ENCODE measurements at regions not wholly inside any gene's neighbourhood (a gene's known extent, or its start where the extent isn't known, plus 50 kb on each side); places are given as distances from the start of the nearest gene placed in this dataset.

DNA sequence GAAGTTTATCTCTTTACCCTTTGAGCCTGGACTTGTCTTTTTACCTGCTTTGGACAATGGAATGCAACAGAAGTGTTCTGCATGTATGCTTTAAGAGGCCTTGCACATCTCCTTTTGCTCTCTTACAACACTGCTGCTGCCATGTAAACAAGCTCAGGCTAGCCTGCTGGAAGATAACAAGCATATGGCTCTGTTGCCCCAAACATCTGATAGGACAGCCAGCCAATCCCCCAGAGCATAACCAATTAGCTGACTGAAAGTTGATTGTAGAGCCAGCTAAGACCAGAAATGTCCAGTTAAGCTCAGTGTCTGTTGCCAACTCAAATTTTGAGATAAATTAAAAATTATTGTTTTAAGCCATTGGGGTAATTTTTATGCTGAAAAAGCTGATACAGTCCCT lies 510.6 kb upstream of the CNKSR2 start:
- Mint-ChIP-seq H3K27ac (no peak overlapping the region), H3K9me3 (peaks cover 18% of the 10 kb centered on the region), H3K4me3 (no peak overlapping the region), H3K27me3 (ENCODE audit: low read depth) (no peaks in the 10 kb centered on the region), H3K4me1 (no peaks in the 10 kb centered on the region), H3K36me3 (peaks cover 19% of the 10 kb centered on the region)
- ChIA-PET POLR2A (no interaction called here), CTCF (no interaction called here)
- no peak for ATAC-seq
- no peak for DNase-seq (ENCODE audit: low spot score)
- TF ChIP-seq MYBL2 (CRISPR knock-in tag; IDR thresholded peaks at IDR 0.05) (no peak), TEAD4 (CRISPR knock-in tag; IDR thresholded peaks at IDR 0.05) (no peak), RORB (CRISPR knock-in tag; IDR thresholded peaks at IDR 0.05) (no peak), PRRX2 (CRISPR knock-in tag; IDR thresholded peaks at IDR 0.05) (no peak)
- TF ChIP-seq, protein P1, sequence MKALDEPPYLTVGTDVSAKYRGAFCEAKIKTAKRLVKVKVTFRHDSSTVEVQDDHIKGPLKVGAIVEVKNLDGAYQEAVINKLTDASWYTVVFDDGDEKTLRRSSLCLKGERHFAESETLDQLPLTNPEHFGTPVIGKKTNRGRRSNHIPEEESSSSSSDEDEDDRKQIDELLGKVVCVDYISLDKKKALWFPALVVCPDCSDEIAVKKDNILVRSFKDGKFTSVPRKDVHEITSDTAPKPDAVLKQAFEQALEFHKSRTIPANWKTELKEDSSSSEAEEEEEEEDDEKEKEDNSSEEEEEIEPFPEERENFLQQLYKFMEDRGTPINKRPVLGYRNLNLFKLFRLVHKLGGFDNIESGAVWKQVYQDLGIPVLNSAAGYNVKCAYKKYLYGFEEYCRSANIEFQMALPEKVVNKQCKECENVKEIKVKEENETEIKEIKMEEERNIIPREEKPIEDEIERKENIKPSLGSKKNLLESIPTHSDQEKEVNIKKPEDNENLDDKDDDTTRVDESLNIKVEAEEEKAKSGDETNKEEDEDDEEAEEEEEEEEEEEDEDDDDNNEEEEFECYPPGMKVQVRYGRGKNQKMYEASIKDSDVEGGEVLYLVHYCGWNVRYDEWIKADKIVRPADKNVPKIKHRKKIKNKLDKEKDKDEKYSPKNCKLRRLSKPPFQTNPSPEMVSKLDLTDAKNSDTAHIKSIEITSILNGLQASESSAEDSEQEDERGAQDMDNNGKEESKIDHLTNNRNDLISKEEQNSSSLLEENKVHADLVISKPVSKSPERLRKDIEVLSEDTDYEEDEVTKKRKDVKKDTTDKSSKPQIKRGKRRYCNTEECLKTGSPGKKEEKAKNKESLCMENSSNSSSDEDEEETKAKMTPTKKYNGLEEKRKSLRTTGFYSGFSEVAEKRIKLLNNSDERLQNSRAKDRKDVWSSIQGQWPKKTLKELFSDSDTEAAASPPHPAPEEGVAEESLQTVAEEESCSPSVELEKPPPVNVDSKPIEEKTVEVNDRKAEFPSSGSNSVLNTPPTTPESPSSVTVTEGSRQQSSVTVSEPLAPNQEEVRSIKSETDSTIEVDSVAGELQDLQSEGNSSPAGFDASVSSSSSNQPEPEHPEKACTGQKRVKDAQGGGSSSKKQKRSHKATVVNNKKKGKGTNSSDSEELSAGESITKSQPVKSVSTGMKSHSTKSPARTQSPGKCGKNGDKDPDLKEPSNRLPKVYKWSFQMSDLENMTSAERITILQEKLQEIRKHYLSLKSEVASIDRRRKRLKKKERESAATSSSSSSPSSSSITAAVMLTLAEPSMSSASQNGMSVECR (CRISPR knock-in tag; IDR thresholded peaks at IDR 0.05; ENCODE audit: borderline replicate concordance) = no peak
- TF ChIP-seq, protein P2, sequence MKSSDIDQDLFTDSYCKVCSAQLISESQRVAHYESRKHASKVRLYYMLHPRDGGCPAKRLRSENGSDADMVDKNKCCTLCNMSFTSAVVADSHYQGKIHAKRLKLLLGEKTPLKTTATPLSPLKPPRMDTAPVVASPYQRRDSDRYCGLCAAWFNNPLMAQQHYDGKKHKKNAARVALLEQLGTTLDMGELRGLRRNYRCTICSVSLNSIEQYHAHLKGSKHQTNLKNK (CRISPR knock-in tag; IDR thresholded peaks at IDR 0.05) = no peak
- TF ChIP-seq, protein P3, sequence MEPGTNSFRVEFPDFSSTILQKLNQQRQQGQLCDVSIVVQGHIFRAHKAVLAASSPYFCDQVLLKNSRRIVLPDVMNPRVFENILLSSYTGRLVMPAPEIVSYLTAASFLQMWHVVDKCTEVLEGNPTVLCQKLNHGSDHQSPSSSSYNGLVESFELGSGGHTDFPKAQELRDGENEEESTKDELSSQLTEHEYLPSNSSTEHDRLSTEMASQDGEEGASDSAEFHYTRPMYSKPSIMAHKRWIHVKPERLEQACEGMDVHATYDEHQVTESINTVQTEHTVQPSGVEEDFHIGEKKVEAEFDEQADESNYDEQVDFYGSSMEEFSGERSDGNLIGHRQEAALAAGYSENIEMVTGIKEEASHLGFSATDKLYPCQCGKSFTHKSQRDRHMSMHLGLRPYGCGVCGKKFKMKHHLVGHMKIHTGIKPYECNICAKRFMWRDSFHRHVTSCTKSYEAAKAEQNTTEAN (CRISPR knock-in tag; IDR thresholded peaks at IDR 0.05) = no peak
- TF ChIP-seq, protein P4, sequence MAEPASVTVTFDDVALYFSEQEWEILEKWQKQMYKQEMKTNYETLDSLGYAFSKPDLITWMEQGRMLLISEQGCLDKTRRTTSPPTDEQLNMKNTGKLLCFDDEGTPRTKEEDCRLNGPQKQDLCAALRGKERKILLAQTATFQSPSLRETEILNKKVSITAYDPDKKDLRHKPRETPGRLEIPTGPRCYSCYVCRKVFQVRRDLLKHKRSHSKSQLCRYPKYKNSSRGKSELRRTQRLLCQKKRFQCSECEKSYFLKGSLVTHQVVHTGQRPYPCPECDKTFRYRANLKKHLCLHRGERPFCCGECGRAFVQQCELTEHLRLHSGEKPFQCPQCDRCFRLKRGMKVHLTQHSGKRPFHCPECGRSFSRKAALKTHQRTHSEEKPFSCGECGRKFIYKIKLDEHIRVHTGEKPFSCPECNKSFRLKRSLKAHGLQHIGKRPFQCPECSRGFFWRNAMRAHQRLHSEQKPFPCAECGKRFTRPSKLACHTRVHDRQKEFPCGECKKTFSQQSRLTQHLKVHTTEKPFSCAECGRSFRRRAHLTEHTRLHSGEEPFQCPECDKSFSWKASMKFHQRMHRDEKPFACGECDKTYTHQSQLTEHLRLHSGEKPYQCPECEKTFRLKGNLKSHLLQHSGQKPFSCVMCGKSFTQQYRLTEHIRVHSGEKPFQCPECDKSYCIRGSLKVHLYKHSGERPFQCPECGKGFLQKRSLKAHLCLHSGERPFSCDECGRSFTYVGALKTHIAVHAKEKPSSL (CRISPR knock-in tag; conservative IDR thresholded peaks at IDR 0.05) = no peak

DNA sequence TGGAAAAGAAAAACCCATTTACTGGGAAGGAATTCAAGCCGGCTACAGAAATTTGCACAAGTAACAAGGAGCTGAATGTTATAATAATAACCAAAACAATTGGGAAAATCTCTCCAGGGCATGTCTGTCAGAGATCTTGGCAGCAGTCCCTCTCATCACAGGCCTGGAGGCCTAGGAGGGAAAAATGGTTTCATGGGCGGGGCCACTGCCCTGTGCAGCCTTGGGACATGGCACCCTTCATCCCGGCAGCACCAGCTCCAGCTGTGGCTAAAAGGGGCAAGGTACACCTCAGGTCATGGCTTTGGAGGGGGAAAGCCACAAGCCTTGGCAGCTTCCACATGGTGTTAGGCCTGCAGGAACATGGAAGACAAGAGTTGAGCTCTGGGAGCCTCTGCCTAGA lies 513.1 kb upstream of the CNKSR2 start:
- ChIA-PET POLR2A (no interaction called here), CTCF (no interaction called here)
- Mint-ChIP-seq H3K27ac (no peak overlapping the region), H3K27me3 (ENCODE audit: low read depth) (no peaks in the 10 kb centered on the region), H3K4me3 (no peak overlapping the region), H3K36me3 (peaks cover 19% of the 10 kb centered on the region), H3K4me1 (peaks cover 5% of the 10 kb centered on the region), H3K9me3 (peaks cover 18% of the 10 kb centered on the region)
- no peak for DNase-seq (ENCODE audit: low spot score)
- ATAC-seq = no peak
- TF ChIP-seq IRF2 (CRISPR knock-in tag; IDR thresholded peaks at IDR 0.05; ENCODE audit: borderline replicate concordance, low read depth) = no peak
- TF ChIP-seq ZNF263 (CRISPR knock-in tag; IDR thresholded peaks at IDR 0.05; ENCODE audit: low read depth) = no peak

DNA sequence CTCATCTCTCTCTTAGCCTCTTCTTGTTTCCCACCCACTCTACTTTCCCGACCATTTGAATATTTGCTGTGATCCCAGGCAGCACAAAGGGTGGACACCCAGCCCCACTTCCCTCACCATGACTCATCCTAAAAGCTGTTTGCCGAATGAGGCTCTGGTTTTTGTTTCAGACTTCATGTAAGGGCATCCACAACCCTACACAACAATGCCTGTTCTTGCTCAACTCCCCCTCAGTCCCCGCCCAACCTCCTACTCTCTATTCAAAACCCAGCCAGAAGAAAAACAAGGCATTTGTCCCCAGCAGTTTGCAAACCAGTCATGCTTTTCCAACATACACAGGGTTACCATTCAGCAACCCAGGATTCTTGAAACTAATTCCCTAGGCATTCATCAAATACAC lies 516.5 kb upstream of the CNKSR2 start:
- ATAC-seq = peak; percentile 59
- Mint-ChIP-seq H3K27ac (peak overlapping the region; percentile 86), H3K27me3 (ENCODE audit: low read depth) (no peaks in the 10 kb centered on the region), H3K36me3 (peaks cover 19% of the 10 kb centered on the region), H3K4me1 (peaks cover 5% of the 10 kb centered on the region), H3K9me3 (peaks cover 17% of the 10 kb centered on the region), H3K4me3 (no peak overlapping the region)
- CTCF ChIA-PET = no interaction called here
- DNase-seq (ENCODE audit: low spot score) = no peak
- POLR2A ChIA-PET = no interaction called here
- TF ChIP-seq ZNF317 (CRISPR knock-in tag; IDR thresholded peaks at IDR 0.05; ENCODE audit: borderline replicate concordance, low read depth) (no peak), RELA (CRISPR knock-in tag; IDR thresholded peaks at IDR 0.05; ENCODE audit: borderline replicate concordance) (no peak), ESRRA (CRISPR knock-in tag; IDR thresholded peaks at IDR 0.05; ENCODE audit: borderline replicate concordance) (no peak), EMX1 (CRISPR knock-in tag; IDR thresholded peaks at IDR 0.05) (no peak), OVOL2 (CRISPR knock-in tag; IDR thresholded peaks at IDR 0.05; ENCODE audit: borderline replicate concordance) (no peak), NFYB (CRISPR knock-in tag; conservative IDR thresholded peaks at IDR 0.05; ENCODE audit: low read depth) (no peak)
- TF ChIP-seq, protein P5, sequence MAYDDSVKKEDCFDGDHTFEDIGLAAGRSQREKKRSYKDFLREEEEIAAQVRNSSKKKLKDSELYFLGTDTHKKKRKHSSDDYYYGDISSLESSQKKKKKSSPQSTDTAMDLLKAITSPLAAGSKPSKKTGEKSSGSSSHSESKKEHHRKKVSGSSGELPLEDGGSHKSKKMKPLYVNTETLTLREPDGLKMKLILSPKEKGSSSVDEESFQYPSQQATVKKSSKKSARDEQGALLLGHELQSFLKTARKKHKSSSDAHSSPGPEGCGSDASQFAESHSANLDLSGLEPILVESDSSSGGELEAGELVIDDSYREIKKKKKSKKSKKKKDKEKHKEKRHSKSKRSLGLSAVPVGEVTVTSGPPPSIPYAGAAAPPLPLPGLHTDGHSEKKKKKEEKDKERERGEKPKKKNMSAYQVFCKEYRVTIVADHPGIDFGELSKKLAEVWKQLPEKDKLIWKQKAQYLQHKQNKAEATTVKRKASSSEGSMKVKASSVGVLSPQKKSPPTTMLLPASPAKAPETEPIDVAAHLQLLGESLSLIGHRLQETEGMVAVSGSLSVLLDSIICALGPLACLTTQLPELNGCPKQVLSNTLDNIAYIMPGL (CRISPR knock-in tag; IDR thresholded peaks at IDR 0.05) = no peak
- TF ChIP-seq, protein P6, sequence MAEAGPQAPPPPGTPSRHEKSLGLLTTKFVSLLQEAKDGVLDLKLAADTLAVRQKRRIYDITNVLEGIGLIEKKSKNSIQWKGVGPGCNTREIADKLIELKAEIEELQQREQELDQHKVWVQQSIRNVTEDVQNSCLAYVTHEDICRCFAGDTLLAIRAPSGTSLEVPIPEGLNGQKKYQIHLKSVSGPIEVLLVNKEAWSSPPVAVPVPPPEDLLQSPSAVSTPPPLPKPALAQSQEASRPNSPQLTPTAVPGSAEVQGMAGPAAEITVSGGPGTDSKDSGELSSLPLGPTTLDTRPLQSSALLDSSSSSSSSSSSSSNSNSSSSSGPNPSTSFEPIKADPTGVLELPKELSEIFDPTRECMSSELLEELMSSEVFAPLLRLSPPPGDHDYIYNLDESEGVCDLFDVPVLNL (CRISPR knock-in tag; IDR thresholded peaks at IDR 0.05; ENCODE audit: borderline replicate concordance, low read depth) = no peak
- TF ChIP-seq, protein P7, sequence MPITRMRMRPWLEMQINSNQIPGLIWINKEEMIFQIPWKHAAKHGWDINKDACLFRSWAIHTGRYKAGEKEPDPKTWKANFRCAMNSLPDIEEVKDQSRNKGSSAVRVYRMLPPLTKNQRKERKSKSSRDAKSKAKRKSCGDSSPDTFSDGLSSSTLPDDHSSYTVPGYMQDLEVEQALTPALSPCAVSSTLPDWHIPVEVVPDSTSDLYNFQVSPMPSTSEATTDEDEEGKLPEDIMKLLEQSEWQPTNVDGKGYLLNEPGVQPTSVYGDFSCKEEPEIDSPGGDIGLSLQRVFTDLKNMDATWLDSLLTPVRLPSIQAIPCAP (CRISPR knock-in tag; IDR thresholded peaks at IDR 0.05) = no peak
- TF ChIP-seq, protein P8, sequence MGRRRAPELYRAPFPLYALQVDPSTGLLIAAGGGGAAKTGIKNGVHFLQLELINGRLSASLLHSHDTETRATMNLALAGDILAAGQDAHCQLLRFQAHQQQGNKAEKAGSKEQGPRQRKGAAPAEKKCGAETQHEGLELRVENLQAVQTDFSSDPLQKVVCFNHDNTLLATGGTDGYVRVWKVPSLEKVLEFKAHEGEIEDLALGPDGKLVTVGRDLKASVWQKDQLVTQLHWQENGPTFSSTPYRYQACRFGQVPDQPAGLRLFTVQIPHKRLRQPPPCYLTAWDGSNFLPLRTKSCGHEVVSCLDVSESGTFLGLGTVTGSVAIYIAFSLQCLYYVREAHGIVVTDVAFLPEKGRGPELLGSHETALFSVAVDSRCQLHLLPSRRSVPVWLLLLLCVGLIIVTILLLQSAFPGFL (CRISPR knock-in tag; IDR thresholded peaks at IDR 0.05; ENCODE audit: borderline replicate concordance) = no peak

All from WTC11 (cell line).